CD8-positive, alpha-beta memory T cell (primary cell): ENCODE measurements at regions not wholly inside any gene's neighbourhood (a gene's known extent, or its start where the extent isn't known, plus 50 kb on each side); places are given as distances from the start of the nearest gene placed in this dataset.

Source experiments
- CTCF ChIA-PET: fragments of 350-600 bp; sonication (Branson Sonifier 250); formaldehyde crosslinking; loops from one replicate; lab custom pipeline; 2021; ENCODE audit warnings: antibody characterized with exemption; lab: Charles Lee
- POLR2A ChIA-PET: fragments of 350-600 bp; sonication (Branson Sonifier 250); formaldehyde crosslinking; loops from one replicate; lab custom pipeline; 2021; ENCODE audit warnings: antibody characterized with exemption; lab: Charles Lee
- DNase-seq, 5 donors: peaks; one replicate each; pipeline versions ENCODE4 v3.0.0 to v3.0.0-alpha.2; 2020 to 2022; ENCODE audit warnings: mixed read lengths in 1 of 5
- H3K27ac ChIP-seq: one replicate; pipeline ENCODE4 v1.7.0; 2013; ENCODE audit warnings: low read depth, mild to moderate bottlenecking, low read length, moderate library complexity
- H3K27me3 ChIP-seq: 2 replicates; pipeline ENCODE4 v1.7.0; 2013; ENCODE audit warnings: low read length, mild to moderate bottlenecking; ENCODE audit not compliant: insufficient read depth, poor library complexity, severe bottlenecking
- H3K36me3 ChIP-seq: 2 replicates; pipeline ENCODE4 v1.7.0; 2013; ENCODE audit warnings: mild to moderate bottlenecking, low read length, moderate library complexity; ENCODE audit not compliant: insufficient read depth
- H3K4me1 ChIP-seq: 2 replicates; pipeline ENCODE4 v1.7.0; 2013; ENCODE audit warnings: mild to moderate bottlenecking, low read length, moderate library complexity; ENCODE audit not compliant: insufficient read depth
- H3K4me3 ChIP-seq: 2 replicates; pipeline ENCODE4 v1.7.0; 2013; ENCODE audit warnings: mild to moderate bottlenecking, low read length
- H3K9me3 ChIP-seq: 2 replicates; pipeline ENCODE4 v1.7.0; 2013; ENCODE audit warnings: mild to moderate bottlenecking, low read length
- H3K27ac Mint-ChIP-seq, 8 donors: one replicate each; pipeline ENCODE4 v1.8.0; 2020 to 2021; ENCODE audit warnings: mixed read lengths in 8 of 8, mild to moderate bottlenecking in 6 of 8, inconsistent platforms in 3 of 8, moderate library complexity in 3 of 8
- H3K27me3 Mint-ChIP-seq, 2 donors: one replicate each; pipeline ENCODE4 v1.8.0; 2020 to 2021; ENCODE audit warnings: mixed read lengths in 2 of 2, mild to moderate bottlenecking in 1 of 2, moderate library complexity in 1 of 2
- H3K36me3 Mint-ChIP-seq, 3 donors: one replicate each; pipeline ENCODE4 v1.8.0; 2020 to 2021; ENCODE audit warnings: mixed read lengths in 3 of 3, inconsistent platforms in 1 of 3, mild to moderate bottlenecking in 1 of 3
- H3K4me1 Mint-ChIP-seq, 3 donors: one replicate each; pipeline ENCODE4 v1.8.0; 2020 to 2021; ENCODE audit warnings: mixed read lengths in 3 of 3, inconsistent platforms in 1 of 3, mild to moderate bottlenecking in 1 of 3
- H3K4me3 Mint-ChIP-seq, 7 donors: one replicate each; pipeline ENCODE4 v1.8.0; 2020 to 2021; ENCODE audit warnings: mixed read lengths in 7 of 7, mild to moderate bottlenecking in 6 of 7, moderate library complexity in 4 of 7, inconsistent platforms in 2 of 7
- H3K9me3 Mint-ChIP-seq, 5 donors: one replicate each; pipeline ENCODE4 v1.8.0; 2020 to 2022; ENCODE audit warnings: mixed read lengths in 5 of 5, mild to moderate bottlenecking in 3 of 5, moderate library complexity in 2 of 5, inconsistent platforms in 1 of 5

DNA sequence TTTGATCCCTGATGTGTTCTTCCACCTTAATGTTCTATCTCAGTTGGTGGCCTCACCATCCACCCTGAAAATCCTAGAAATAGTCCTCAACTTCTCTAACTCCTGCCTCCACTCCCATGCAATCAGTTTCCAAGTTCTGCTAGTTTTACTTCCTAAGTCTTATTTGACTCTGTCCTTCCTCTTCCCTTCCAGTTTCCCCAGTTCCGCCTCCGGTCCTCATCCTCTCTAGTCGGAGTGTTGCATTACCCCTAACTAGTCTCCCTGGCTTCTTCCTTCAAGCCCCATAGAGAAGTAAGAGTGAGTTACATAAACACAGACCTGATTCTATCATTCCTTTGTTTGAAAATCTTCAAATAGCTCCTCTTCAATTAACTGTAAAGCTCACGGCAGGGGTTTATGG is 236.5 kb downstream of the GXYLT1 start:
- H3K36me3 ChIP-seq: no peaks in the 10 kb centered on the region
- H3K27ac ChIP-seq: no peak overlapping the region
- CTCF ChIA-PET: no interaction called here
- Mint-ChIP-seq H3K36me3 (no peaks in the 10 kb centered on the region), H3K4me1 (no peaks in the 10 kb centered on the region), H3K27me3 (peaks cover 3 to 8% of the 10 kb centered on the region in 2 donors), H3K4me3 (no peak overlapping the region), H3K27ac (no peak overlapping the region), H3K9me3 (no peaks in the 10 kb centered on the region)
- no peak for DNase-seq
- no peaks in the 10 kb centered on the region for H3K9me3 ChIP-seq
- no peaks in the 10 kb centered on the region for H3K4me1 ChIP-seq
- no peaks in the 10 kb centered on the region for H3K27me3 ChIP-seq
- POLR2A ChIA-PET: no interaction called here
- no peak overlapping the region for H3K4me3 ChIP-seq

DNA sequence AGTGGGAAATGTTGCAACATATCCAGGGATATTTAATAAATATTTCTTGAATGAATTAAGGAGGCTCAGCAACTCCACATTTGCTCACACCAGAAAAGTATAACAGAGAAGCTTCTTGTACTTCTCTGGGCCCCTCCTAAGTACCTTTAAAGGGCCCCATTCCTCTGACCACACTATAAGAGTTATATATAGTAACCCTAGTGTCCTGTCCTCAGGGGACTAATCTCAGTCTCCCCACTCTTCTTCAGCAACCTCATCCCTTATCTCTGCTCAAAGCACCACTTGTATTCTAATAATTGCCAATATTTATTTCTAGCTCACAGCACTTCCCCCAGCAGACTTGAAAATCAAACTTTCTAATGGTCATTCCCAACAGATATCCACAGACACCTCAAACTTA is 237.1 kb downstream of the GXYLT1 start:
- no peaks in the 10 kb centered on the region for H3K27me3 ChIP-seq
- H3K27ac ChIP-seq: no peak overlapping the region
- H3K27ac Mint-ChIP-seq: peak overlapping the region in 1 of 8 donors; percentile 62
- no peaks in the 10 kb centered on the region for H3K36me3 ChIP-seq
- no peaks in the 10 kb centered on the region for H3K9me3 Mint-ChIP-seq
- no peak overlapping the region for H3K4me3 Mint-ChIP-seq
- no peaks in the 10 kb centered on the region for H3K4me1 Mint-ChIP-seq
- no peaks in the 10 kb centered on the region for H3K9me3 ChIP-seq
- CTCF ChIA-PET: no interaction called here
- H3K4me3 ChIP-seq: no peak overlapping the region
- POLR2A ChIA-PET: no interaction called here
- no peak for DNase-seq
- peaks cover 3 to 8% of the 10 kb centered on the region in 2 donors for H3K27me3 Mint-ChIP-seq
- no peaks in the 10 kb centered on the region for H3K4me1 ChIP-seq
- H3K36me3 Mint-ChIP-seq: no peaks in the 10 kb centered on the region

DNA sequence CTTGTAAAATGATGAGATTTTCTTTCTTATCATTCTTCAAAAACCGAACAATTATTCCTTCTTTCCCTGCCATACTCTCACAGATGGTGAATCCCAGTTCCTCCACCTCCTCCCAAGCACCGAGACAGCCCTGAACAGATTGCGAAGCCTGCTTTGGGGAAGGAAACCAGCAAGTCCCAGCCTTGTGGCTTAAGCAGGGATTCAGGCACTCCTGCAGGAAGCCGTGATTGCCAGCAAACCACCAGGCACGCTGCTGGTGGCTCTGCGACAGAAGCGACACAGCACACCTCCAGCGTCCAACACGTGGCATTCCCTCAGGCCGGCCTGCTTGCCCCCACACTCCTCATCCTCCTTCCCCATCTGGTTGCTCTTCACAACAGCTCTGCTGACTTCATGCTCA is 237.7 kb downstream of the GXYLT1 start:
- no peak overlapping the region for H3K27ac Mint-ChIP-seq
- no peak overlapping the region for H3K4me3 ChIP-seq
- ChIA-PET CTCF (no interaction called here), POLR2A (no interaction called here)
- H3K4me1 ChIP-seq: no peaks in the 10 kb centered on the region
- no peak for DNase-seq
- no peaks in the 10 kb centered on the region for H3K36me3 ChIP-seq
- no peaks in the 10 kb centered on the region for H3K9me3 ChIP-seq
- peaks cover 3 to 8% of the 10 kb centered on the region in 2 donors for H3K27me3 Mint-ChIP-seq
- no peak overlapping the region for H3K4me3 Mint-ChIP-seq
- no peaks in the 10 kb centered on the region for H3K27me3 ChIP-seq
- H3K9me3 Mint-ChIP-seq: no peaks in the 10 kb centered on the region
- no peaks in the 10 kb centered on the region for H3K4me1 Mint-ChIP-seq
- no peak overlapping the region for H3K27ac ChIP-seq
- no peaks in the 10 kb centered on the region for H3K36me3 Mint-ChIP-seq

DNA sequence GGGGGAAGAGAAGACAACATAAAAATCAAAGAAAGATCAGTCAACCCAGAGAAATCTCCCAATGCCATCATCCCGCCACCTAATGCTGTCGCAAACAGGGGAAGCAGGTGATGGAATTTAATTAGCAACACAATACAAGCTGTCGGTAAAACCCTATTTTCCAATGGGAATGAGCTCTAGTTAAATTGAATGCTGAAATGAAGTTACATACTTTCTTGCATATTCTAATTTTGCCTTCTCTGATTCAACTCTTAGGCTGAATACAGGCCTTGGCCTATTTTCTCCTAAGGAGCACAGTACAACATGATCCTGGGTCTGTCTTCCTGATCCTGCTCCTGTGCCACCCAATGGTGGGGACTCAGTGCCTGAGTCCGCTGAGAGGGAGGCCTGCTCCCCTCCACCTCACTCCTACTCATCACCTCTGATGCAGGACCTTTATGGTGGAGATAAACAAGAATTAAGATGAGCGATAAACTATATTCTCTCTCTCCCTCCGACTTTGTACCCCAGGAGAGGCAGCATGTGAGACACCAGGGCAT is 238.8 kb downstream of the GXYLT1 start:
- Mint-ChIP-seq H3K27me3 (peaks cover 3 to 6% of the 10 kb centered on the region in 2 donors), H3K9me3 (no peaks in the 10 kb centered on the region), H3K4me1 (no peaks in the 10 kb centered on the region), H3K4me3 (no peak overlapping the region), H3K27ac (no peak overlapping the region), H3K36me3 (no peaks in the 10 kb centered on the region)
- H3K27me3 ChIP-seq: no peaks in the 10 kb centered on the region
- no peaks in the 10 kb centered on the region for H3K4me1 ChIP-seq
- ChIA-PET POLR2A (no interaction called here), CTCF (no interaction called here)
- no peaks in the 10 kb centered on the region for H3K36me3 ChIP-seq
- no peak for DNase-seq
- H3K27ac ChIP-seq: no peak overlapping the region
- no peaks in the 10 kb centered on the region for H3K9me3 ChIP-seq
- H3K4me3 ChIP-seq: no peak overlapping the region

DNA sequence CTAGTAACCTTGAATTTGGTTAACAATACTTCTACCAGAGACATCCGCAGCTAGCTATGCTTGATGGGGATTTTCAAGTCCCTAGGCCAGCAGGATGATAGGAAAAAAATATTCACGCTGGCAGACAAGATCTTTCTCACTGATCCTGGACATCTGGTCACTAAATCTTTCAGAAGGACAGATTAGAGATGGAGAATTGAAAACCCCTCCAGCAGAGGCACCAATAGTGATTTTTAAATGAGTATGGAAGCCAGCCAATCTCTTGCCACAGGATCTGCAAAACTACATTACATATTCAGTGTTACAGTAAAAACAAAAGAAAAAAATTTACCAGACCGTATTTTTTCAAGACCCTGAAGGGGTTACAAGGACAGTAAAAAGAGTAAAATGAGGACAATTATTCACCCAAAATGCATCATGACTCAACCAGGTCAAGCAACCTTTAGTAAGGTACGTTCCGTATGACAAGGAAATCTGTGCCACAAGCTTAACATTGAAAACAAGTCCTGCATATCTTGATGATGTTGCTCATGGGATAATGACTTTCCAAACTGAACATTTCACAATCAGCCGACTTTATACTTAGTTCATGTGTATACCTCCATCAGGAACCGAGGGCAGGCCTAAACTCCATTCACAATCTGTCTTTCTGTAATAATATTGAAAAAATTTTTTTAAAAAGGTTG is 239.5 kb downstream of the GXYLT1 start:
- Histone ChIP-seq H3K9me3 (no peaks in the 10 kb centered on the region), H3K27me3 (no peaks in the 10 kb centered on the region), H3K36me3 (no peaks in the 10 kb centered on the region), H3K27ac (no peak overlapping the region), H3K4me3 (no peak overlapping the region), H3K4me1 (no peaks in the 10 kb centered on the region)
- ChIA-PET CTCF (no interaction called here), POLR2A (no interaction called here)
- DNase-seq: no peak
- H3K27me3 Mint-ChIP-seq: peaks cover 0 to 6% of the 10 kb centered on the region in 2 donors
- H3K27ac Mint-ChIP-seq: no peak overlapping the region
- no peaks in the 10 kb centered on the region for H3K4me1 Mint-ChIP-seq
- H3K4me3 Mint-ChIP-seq: no peak overlapping the region
- no peaks in the 10 kb centered on the region for H3K36me3 Mint-ChIP-seq
- no peaks in the 10 kb centered on the region for H3K9me3 Mint-ChIP-seq

DNA sequence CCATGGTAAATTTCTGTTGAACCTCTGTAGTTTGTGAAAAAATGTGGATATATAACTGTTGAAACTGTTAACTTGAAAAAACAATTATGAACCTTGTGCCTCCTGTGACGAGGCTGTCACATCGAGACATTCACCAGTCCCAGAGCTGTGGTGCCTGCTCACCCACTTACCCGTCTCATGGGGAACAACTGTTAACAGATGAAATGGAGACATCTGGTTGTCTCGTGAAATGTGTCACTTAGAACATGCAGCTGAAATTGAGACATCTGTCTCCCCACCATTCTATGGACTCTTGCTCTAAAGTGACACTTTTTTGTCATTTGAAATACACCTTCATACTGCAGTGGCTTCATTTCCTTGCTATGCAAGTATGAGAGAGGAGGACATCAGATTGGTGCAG is 240.6 kb downstream of the GXYLT1 start:
- CTCF ChIA-PET: no interaction called here
- H3K4me3 ChIP-seq: no peak overlapping the region
- no peaks in the 10 kb centered on the region for H3K27me3 ChIP-seq
- Mint-ChIP-seq H3K27me3 (peaks cover 0 to 6% of the 10 kb centered on the region in 2 donors), H3K36me3 (no peaks in the 10 kb centered on the region), H3K4me1 (no peaks in the 10 kb centered on the region), H3K4me3 (no peak overlapping the region), H3K9me3 (no peaks in the 10 kb centered on the region), H3K27ac (no peak overlapping the region)
- H3K9me3 ChIP-seq: no peaks in the 10 kb centered on the region
- no peaks in the 10 kb centered on the region for H3K36me3 ChIP-seq
- no peak overlapping the region for H3K27ac ChIP-seq
- no peaks in the 10 kb centered on the region for H3K4me1 ChIP-seq
- POLR2A ChIA-PET: no interaction called here
- no peak for DNase-seq

DNA sequence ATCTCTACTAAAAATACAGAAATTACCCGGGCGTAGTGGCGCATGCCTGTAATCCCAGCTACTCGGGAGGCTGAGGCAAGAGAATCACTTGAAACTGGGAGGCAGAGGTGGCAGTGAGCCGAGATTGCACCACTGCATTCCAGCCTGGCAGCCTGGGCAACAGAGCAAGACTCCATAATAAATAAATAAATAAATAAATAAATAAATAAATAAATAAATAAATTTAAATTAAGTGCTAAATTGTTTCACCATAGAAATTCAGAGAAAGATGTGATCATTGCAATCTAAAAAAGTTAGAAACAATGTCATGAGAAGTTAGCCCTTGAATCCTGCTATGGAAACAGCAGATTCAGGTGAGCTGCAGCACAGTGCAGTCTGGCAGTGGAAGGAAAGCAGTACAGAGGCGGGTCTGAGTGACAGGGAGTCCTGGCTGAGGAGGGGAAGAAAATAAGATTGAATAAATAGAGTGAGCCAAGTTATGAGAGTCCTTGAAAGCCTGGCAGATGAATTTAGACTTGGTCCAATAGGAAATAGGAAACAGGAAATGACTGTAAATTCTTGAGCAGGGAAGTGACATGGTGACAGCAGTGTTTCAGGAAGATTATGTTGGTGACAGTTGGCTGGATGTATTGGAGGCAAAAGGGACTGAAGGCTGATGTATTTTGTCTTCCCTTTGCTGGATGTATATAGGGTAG is 241.5 kb downstream of the GXYLT1 start:
- peaks cover 0 to 5% of the 10 kb centered on the region in 2 donors for H3K27me3 Mint-ChIP-seq
- Histone ChIP-seq H3K9me3 (no peaks in the 10 kb centered on the region), H3K4me3 (no peak overlapping the region), H3K36me3 (no peaks in the 10 kb centered on the region), H3K4me1 (no peaks in the 10 kb centered on the region), H3K27ac (no peak overlapping the region), H3K27me3 (no peaks in the 10 kb centered on the region)
- POLR2A ChIA-PET: no interaction called here
- H3K4me3 Mint-ChIP-seq: no peak overlapping the region
- CTCF ChIA-PET: no interaction called here
- no peaks in the 10 kb centered on the region for H3K4me1 Mint-ChIP-seq
- H3K27ac Mint-ChIP-seq: no peak overlapping the region
- no peaks in the 10 kb centered on the region for H3K36me3 Mint-ChIP-seq
- DNase-seq: no peak
- no peaks in the 10 kb centered on the region for H3K9me3 Mint-ChIP-seq

DNA sequence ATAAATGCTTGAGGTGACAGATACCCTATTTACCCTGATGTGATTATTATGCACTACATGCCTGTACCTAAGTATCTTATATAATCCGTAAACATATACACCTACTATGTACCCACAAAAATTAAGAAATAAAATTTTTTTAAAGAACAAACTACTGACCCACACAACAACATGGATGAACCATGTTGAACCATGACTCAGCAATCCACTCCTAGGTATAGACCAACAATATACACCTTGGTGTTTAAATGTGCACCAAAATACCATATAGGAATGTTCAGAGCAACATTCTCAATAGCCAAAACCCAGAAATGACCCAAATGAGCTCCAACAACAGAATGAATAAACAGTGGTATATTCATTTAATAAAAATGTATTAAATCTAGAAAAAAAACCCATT is 245.1 kb downstream of the GXYLT1 start:
- Mint-ChIP-seq H3K9me3 (peaks cover 0 to 2% (median 0%) of the 10 kb centered on the region in 5 donors), H3K27ac (no peak overlapping the region), H3K27me3 (peaks cover 3 to 7% of the 10 kb centered on the region in 2 donors), H3K4me1 (no peaks in the 10 kb centered on the region), H3K36me3 (no peaks in the 10 kb centered on the region), H3K4me3 (no peak overlapping the region)
- no peaks in the 10 kb centered on the region for H3K36me3 ChIP-seq
- DNase-seq: no peak
- ChIA-PET POLR2A (no interaction called here), CTCF (no interaction called here)
- H3K4me3 ChIP-seq: no peak overlapping the region
- H3K27ac ChIP-seq: no peak overlapping the region
- H3K27me3 ChIP-seq: no peaks in the 10 kb centered on the region
- H3K9me3 ChIP-seq: no peaks in the 10 kb centered on the region
- no peaks in the 10 kb centered on the region for H3K4me1 ChIP-seq
